Testis (tissue), 2 donors: ENCODE measurements at regions not wholly inside any gene's neighbourhood (a gene's known extent, or its start where the extent isn't known, plus 50 kb on each side); places are given as distances from the start of the nearest gene placed in this dataset.

Experiments used
- DNase-seq: peaks from one replicate; pipeline ENCODE4 v3.0.0-alpha.2; 2019
- H3K27ac ChIP-seq, 2 donors: fragments of 200-600 bp; sonication (generic); one replicate each; pipeline ENCODE4 v1.5.1; 2019
- H3K27me3 ChIP-seq: fragments of 200-600 bp; sonication (generic); one replicate; pipeline ENCODE4 v1.5.1; 2019
- H3K36me3 ChIP-seq: fragments of 200-600 bp; sonication (generic); one replicate; pipeline ENCODE4 v1.5.1; 2017; ENCODE audit warnings: low read depth; ENCODE audit errors: missing control alignments
- H3K4me1 ChIP-seq: fragments of 200-600 bp; sonication (generic); one replicate; pipeline ENCODE4 v1.5.1; 2019
- H3K4me3 ChIP-seq, 2 donors: fragments of 200-600 bp; sonication (generic); one replicate each; pipeline ENCODE4 v1.5.1; 2017 to 2019
- H3K9me3 ChIP-seq: fragments of 200-600 bp; sonication (generic); one replicate; pipeline ENCODE4 v1.5.1; 2017
- POLR2A ChIP-seq: fragments of 450-650 bp; IDR thresholded peaks from one replicate; pipeline ENCODE4 v1.6.1; 2017; ENCODE audit warnings: antibody characterized with exemption, mild to moderate bottlenecking, moderate library complexity
- WGBS, 2 donors: methylation state at CpG; one replicate each; pipeline ENCODE4 v1.1.5; 2018; 5-methylcytosine and 5-hydroxymethylcytosine counted together
- intact Hi-C: fragments of 100-400 bp; cut with DNase I; formaldehyde crosslinking; loops from one replicate; pipeline ENCODE4 v1.15.1; 2023; ENCODE audit warnings: low total_unique reads
- TF ChIP-seq, protein P1 (sequence below), 3 experiments: fragments of 450-650 bp in 2 of 3; fragments of 200-600 bp in 1 of 3; sonication (generic) in 1 of 3; IDR thresholded peaks; one replicate each; pipeline ENCODE4 v1.5.1; 2016 to 2019; ENCODE audit warnings: antibody characterized with exemption in 3 of 3, mild to moderate bottlenecking in 2 of 3, moderate library complexity in 1 of 3

GRCh38 chr14:83347874-83348273 lies 1814.2 kb upstream of the SEL1L start:
- H3K27ac ChIP-seq = no peak overlapping the region
- DNase-seq = no peak
- WGBS, 2 donors = 44 to 48% methylated on average over 1 of the region's 1 CpG
- H3K36me3 ChIP-seq = no peaks in the 10 kb centered on the region
- H3K4me1 ChIP-seq = no peaks in the 10 kb centered on the region
- H3K9me3 ChIP-seq = no peaks in the 10 kb centered on the region
- TF ChIP-seq, protein P1, sequence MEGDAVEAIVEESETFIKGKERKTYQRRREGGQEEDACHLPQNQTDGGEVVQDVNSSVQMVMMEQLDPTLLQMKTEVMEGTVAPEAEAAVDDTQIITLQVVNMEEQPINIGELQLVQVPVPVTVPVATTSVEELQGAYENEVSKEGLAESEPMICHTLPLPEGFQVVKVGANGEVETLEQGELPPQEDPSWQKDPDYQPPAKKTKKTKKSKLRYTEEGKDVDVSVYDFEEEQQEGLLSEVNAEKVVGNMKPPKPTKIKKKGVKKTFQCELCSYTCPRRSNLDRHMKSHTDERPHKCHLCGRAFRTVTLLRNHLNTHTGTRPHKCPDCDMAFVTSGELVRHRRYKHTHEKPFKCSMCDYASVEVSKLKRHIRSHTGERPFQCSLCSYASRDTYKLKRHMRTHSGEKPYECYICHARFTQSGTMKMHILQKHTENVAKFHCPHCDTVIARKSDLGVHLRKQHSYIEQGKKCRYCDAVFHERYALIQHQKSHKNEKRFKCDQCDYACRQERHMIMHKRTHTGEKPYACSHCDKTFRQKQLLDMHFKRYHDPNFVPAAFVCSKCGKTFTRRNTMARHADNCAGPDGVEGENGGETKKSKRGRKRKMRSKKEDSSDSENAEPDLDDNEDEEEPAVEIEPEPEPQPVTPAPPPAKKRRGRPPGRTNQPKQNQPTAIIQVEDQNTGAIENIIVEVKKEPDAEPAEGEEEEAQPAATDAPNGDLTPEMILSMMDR (IDR thresholded peaks at IDR 0.05) = no peak
- TF ChIP-seq POLR2A = no peak
- H3K4me3 ChIP-seq = no peak overlapping the region
- no peaks in the 10 kb centered on the region for H3K27me3 ChIP-seq
- intact Hi-C loops = no loop called here

DNA sequence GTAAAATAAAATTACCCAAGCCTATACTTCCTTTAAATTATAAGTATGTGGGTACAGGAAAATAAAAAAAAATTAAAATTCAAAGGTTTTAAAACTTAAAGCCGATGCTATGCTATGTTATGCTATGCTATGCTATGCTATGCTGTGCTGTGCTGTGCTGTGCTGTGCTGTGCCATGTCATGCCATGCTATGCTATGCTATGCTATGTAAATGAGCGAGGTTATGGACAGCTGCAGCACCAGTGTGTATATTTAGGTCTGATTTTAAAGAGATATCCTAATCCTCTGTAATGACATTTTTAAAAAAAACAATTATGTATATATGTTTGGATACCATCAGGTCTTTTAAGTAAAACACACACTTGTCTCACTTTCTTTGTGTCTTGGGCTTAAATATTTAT lies 1822.0 kb upstream of the SEL1L start:
- DNase-seq = no peak
- intact Hi-C loops = no loop called here
- no peaks in the 10 kb centered on the region for H3K9me3 ChIP-seq
- no peak overlapping the region for H3K27ac ChIP-seq
- no peaks in the 10 kb centered on the region for H3K36me3 ChIP-seq
- no peaks in the 10 kb centered on the region for H3K27me3 ChIP-seq
- WGBS, 2 donors = 86 to 91% methylated on average over 2 of the region's 2 CpGs
- TF ChIP-seq, protein P1 (IDR thresholded peaks at IDR 0.05) = no peak
- TF ChIP-seq POLR2A = no peak
- no peak overlapping the region for H3K4me3 ChIP-seq
- H3K4me1 ChIP-seq = no peaks in the 10 kb centered on the region

DNA sequence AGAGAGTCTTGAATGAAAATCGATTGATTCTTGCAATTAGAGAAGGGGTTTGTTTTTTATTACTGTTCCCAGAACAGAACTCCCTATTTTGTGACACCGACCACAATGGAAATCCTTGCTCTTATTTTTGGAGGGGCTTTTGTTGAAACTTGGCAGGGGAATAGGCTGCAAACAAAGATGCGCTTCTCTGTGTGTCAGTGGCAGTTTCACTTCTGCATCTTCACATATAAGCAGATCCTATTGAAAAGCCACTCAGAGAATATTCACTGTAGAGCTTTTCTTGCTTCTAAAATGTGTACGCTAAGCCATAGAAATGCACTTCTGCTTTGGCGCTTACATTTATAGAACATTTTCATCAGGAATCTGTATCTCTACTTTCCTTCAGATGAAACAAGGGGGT lies 1822.4 kb upstream of the SEL1L start:
- H3K36me3 ChIP-seq = no peaks in the 10 kb centered on the region
- TF ChIP-seq, protein P1 (IDR thresholded peaks at IDR 0.05) = no peak
- TF ChIP-seq POLR2A = no peak
- H3K4me3 ChIP-seq = no peak overlapping the region
- DNase-seq = no peak
- intact Hi-C loops = no loop called here
- no peak overlapping the region for H3K27ac ChIP-seq
- no peaks in the 10 kb centered on the region for H3K9me3 ChIP-seq
- no peaks in the 10 kb centered on the region for H3K4me1 ChIP-seq
- H3K27me3 ChIP-seq = no peaks in the 10 kb centered on the region
- WGBS, 2 donors = 91 to 94% methylated on average over 5 of the region's 5 CpGs

DNA sequence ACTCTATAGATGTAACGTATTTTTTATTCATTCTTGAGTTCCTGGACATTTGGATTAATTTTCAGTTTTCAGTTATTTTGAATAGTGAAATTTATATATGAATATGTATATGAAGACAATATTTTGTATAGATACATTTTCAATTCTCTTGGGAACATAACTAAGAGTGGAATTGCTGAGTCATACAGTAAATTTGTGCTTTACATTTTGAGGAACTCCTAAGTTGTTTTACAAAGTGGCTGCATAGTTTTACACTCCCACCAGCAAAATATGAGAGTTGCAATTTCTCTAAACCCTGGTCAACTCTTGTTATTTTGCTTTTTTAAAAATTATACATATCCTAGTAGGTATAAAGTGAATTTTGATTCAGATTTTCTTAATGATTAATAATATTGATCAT lies 1838.6 kb upstream of the SEL1L start:
- Histone ChIP-seq H3K4me3 (no peak overlapping the region), H3K36me3 (no peaks in the 10 kb centered on the region), H3K27ac (no peak overlapping the region), H3K9me3 (no peaks in the 10 kb centered on the region), H3K4me1 (no peaks in the 10 kb centered on the region), H3K27me3 (no peaks in the 10 kb centered on the region)
- TF ChIP-seq, protein P1 (IDR thresholded peaks at IDR 0.05) = no peak
- TF ChIP-seq POLR2A = no peak
- DNase-seq = no peak
- intact Hi-C loops = no loop called here
- 88 to 92% methylated on average over 1 of the region's 1 CpG for WGBS, 2 donors

DNA sequence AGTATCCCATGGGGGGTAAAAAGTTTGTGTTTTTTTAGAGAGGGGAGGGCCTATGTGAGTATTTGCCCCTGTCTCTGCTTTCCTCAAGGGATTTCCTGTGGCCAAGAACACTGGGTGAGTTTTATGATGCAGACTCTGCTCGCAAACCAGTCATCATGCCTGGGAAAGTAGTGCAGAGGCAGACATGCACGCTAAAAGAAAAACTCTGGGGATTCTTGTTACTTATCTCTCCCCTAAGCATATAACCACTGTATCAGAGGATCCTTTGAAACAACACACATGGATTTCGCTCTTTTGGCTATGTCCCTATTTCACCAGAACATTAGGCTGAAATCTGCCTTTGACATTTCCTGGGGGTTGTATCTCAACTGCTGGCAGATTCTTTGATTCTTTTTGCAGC lies 1845.8 kb upstream of the SEL1L start:
- intact Hi-C loops = no loop called here
- whole genome bisulfite sequencing, 2 donors = 56 to 63% methylated on average over 3 of the region's 3 CpGs
- TF ChIP-seq POLR2A = no peak
- TF ChIP-seq, protein P1 (IDR thresholded peaks at IDR 0.05) = no peak

More for the DNA sequence above, 1845.8 kb upstream of the SEL1L start:
- no peaks in the 10 kb centered on the region for H3K36me3 ChIP-seq
- no peak overlapping the region for H3K27ac ChIP-seq
- H3K4me3 ChIP-seq = no peak overlapping the region
- no peaks in the 10 kb centered on the region for H3K27me3 ChIP-seq
- no peaks in the 10 kb centered on the region for H3K9me3 ChIP-seq
- DNase-seq = no peak
- no peaks in the 10 kb centered on the region for H3K4me1 ChIP-seq
